HepG2 (cell line): ENCODE measurements at regions not wholly inside any gene's neighbourhood (a gene's known extent, or its start where the extent isn't known, plus 50 kb on each side); places are given as distances from the start of the nearest gene placed in this dataset.

ENCODE experiments used
- HOXA7 ChIP-seq: sonication (generic); formaldehyde crosslinking; IDR thresholded peaks from 2 replicates; pipeline ENCODE4 v1.8.1; 2022; ENCODE audit warnings: mild to moderate bottlenecking, missing genetic modification reagents, moderate library complexity
- NCOA2 ChIP-seq: sonication (generic); formaldehyde crosslinking; IDR thresholded peaks from 2 replicates; pipeline ENCODE4 v1.8.0; 2022; ENCODE audit warnings: inconsistent platforms
- SCMH1 ChIP-seq: sonication (generic); formaldehyde crosslinking; IDR thresholded peaks from 2 replicates; pipeline ENCODE4 v1.9.0; 2021; ENCODE audit warnings: missing genetic modification reagents, mild to moderate bottlenecking, borderline replicate concordance
- SP140L ChIP-seq: sonication (generic); formaldehyde crosslinking; IDR thresholded peaks from 2 replicates; pipeline ENCODE4 v1.4.0; 2020; ENCODE audit warnings: missing genetic modification reagents, borderline replicate concordance
- ZBTB20 ChIP-seq: sonication (generic); formaldehyde crosslinking; IDR thresholded peaks from 2 replicates; pipeline ENCODE4 v1.8.1; 2023; ENCODE audit warnings: missing genetic modification reagents, low read depth, mild to moderate bottlenecking, borderline replicate concordance
- ZFP36L1 ChIP-seq: sonication (generic); formaldehyde crosslinking; IDR thresholded peaks from 2 replicates; pipeline ENCODE4 v1.8.0; 2022; ENCODE audit warnings: mild to moderate bottlenecking, missing genetic modification reagents, moderate library complexity
- ZFP36L2 ChIP-seq: sonication (generic); formaldehyde crosslinking; IDR thresholded peaks from 2 replicates; pipeline ENCODE4 v1.4.0; 2020; ENCODE audit warnings: missing genetic modification reagents
- ZIK1 ChIP-seq: sonication (generic); formaldehyde crosslinking; IDR thresholded peaks from 2 replicates; pipeline ENCODE4 v1.5.0; 2020; ENCODE audit warnings: mild to moderate bottlenecking, low read depth, missing genetic modification reagents, borderline replicate concordance
- ZNF3 ChIP-seq: IDR thresholded peaks from 2 replicates; pipeline ENCODE4 v1.7.0; 2017; ENCODE audit warnings: inconsistent platforms
- ZNF337 ChIP-seq: sonication (generic); formaldehyde crosslinking; IDR thresholded peaks from 2 replicates; pipeline ENCODE4 v1.5.1; 2020; ENCODE audit warnings: missing genetic modification reagents, low read depth, mild to moderate bottlenecking, borderline replicate concordance
- ZNF598 ChIP-seq: sonication (generic); formaldehyde crosslinking; IDR thresholded peaks from 2 replicates; pipeline ENCODE4 v1.5.1; 2020; ENCODE audit warnings: mild to moderate bottlenecking, missing genetic modification reagents, borderline replicate concordance
- ZSCAN25 ChIP-seq: sonication (generic); formaldehyde crosslinking; IDR thresholded peaks from 2 replicates; pipeline ENCODE4 v1.8.0; 2022; ENCODE audit warnings: mild to moderate bottlenecking, missing genetic modification reagents
- TF ChIP-seq, protein P1 (sequence below), 2 experiments: IDR thresholded peaks; 2 replicates each; pipeline ENCODE4 v1.6.1; 2011 to 2012; ENCODE audit warnings: low read length in 2 of 2, borderline replicate concordance in 1 of 2, low read depth in 1 of 2, mild to moderate bottlenecking in 1 of 2, moderate library complexity in 1 of 2
- TF ChIP-seq, protein P2 (sequence below): sonication (generic); formaldehyde crosslinking; IDR thresholded peaks from 2 replicates; pipeline ENCODE4 v1.4.0; 2020; ENCODE audit warnings: mild to moderate bottlenecking, missing genetic modification reagents
- TF ChIP-seq, protein P3 (sequence below): sonication (generic); formaldehyde crosslinking; IDR thresholded peaks from 2 replicates; pipeline ENCODE4 v1.5.0; 2020; ENCODE audit warnings: missing genetic modification reagents
- TF ChIP-seq, protein P4 (sequence below): sonication (generic); formaldehyde crosslinking; IDR thresholded peaks from 2 replicates; pipeline ENCODE4 v1.5.0; 2020; ENCODE audit warnings: mild to moderate bottlenecking, missing genetic modification reagents
- TF ChIP-seq, protein P5 (sequence below): sonication (generic); formaldehyde crosslinking; IDR thresholded peaks from 2 replicates; pipeline ENCODE4 v1.8.0; 2022; ENCODE audit warnings: mild to moderate bottlenecking, missing genetic modification reagents, borderline replicate concordance

DNA sequence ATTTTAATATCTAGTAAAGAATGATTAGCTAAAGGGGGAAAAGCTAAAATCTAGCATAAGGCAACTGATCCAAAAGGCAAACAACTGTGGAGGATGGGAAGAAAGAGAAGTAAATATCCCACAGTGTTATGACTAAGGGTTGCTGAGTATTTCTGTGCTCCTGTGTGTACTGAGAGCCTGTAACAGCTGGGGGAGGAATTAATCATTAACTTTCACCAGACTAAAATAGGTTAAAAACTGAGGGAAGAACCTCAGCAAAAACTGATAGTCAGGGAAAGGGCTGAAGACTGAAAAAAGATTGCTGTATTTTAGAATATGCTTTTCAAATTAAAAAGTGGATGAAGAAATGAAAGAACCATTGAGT lies 365.9 kb downstream of the CXXC4 start (continued):
- TF ChIP-seq, protein P1, sequence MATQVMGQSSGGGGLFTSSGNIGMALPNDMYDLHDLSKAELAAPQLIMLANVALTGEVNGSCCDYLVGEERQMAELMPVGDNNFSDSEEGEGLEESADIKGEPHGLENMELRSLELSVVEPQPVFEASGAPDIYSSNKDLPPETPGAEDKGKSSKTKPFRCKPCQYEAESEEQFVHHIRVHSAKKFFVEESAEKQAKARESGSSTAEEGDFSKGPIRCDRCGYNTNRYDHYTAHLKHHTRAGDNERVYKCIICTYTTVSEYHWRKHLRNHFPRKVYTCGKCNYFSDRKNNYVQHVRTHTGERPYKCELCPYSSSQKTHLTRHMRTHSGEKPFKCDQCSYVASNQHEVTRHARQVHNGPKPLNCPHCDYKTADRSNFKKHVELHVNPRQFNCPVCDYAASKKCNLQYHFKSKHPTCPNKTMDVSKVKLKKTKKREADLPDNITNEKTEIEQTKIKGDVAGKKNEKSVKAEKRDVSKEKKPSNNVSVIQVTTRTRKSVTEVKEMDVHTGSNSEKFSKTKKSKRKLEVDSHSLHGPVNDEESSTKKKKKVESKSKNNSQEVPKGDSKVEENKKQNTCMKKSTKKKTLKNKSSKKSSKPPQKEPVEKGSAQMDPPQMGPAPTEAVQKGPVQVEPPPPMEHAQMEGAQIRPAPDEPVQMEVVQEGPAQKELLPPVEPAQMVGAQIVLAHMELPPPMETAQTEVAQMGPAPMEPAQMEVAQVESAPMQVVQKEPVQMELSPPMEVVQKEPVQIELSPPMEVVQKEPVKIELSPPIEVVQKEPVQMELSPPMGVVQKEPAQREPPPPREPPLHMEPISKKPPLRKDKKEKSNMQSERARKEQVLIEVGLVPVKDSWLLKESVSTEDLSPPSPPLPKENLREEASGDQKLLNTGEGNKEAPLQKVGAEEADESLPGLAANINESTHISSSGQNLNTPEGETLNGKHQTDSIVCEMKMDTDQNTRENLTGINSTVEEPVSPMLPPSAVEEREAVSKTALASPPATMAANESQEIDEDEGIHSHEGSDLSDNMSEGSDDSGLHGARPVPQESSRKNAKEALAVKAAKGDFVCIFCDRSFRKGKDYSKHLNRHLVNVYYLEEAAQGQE (IDR thresholded peaks at IDR 0.05; ENCODE audit: borderline replicate concordance in 1 of 2, low read depth in 1 of 2, low read length in 2 of 2): no peak
- no peak for TF ChIP-seq ZFP36L1
- no peak for TF ChIP-seq ZBTB20 (CRISPR knock-in tag)
- TF ChIP-seq HOXA7 (CRISPR knock-in tag): no peak
- no peak for TF ChIP-seq SCMH1 (CRISPR knock-in tag)
- no peak for TF ChIP-seq ZNF598
- TF ChIP-seq, protein P2, sequence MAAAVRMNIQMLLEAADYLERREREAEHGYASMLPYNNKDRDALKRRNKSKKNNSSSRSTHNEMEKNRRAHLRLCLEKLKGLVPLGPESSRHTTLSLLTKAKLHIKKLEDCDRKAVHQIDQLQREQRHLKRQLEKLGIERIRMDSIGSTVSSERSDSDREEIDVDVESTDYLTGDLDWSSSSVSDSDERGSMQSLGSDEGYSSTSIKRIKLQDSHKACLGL (CRISPR knock-in tag): no peak
- no peak for TF ChIP-seq ZSCAN25 (CRISPR knock-in tag)
- no peak for TF ChIP-seq ZNF337 (CRISPR knock-in tag)
- no peak for TF ChIP-seq ZFP36L2 (CRISPR knock-in tag)
- peak; percentile 73 for TF ChIP-seq NCOA2
- TF ChIP-seq, protein P3, sequence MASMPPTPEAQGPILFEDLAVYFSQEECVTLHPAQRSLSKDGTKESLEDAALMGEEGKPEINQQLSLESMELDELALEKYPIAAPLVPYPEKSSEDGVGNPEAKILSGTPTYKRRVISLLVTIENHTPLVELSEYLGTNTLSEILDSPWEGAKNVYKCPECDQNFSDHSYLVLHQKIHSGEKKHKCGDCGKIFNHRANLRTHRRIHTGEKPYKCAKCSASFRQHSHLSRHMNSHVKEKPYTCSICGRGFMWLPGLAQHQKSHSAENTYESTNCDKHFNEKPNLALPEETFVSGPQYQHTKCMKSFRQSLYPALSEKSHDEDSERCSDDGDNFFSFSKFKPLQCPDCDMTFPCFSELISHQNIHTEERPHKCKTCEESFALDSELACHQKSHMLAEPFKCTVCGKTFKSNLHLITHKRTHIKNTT (CRISPR knock-in tag): no peak
- TF ChIP-seq SP140L (CRISPR knock-in tag): no peak
- TF ChIP-seq, protein P4, sequence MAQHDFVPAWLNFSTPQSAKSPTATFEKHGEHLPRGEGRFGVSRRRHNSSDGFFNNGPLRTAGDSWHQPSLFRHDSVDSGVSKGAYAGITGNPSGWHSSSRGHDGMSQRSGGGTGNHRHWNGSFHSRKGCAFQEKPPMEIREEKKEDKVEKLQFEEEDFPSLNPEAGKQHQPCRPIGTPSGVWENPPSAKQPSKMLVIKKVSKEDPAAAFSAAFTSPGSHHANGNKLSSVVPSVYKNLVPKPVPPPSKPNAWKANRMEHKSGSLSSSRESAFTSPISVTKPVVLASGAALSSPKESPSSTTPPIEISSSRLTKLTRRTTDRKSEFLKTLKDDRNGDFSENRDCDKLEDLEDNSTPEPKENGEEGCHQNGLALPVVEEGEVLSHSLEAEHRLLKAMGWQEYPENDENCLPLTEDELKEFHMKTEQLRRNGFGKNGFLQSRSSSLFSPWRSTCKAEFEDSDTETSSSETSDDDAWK (CRISPR knock-in tag): no peak
- TF ChIP-seq, protein P5, sequence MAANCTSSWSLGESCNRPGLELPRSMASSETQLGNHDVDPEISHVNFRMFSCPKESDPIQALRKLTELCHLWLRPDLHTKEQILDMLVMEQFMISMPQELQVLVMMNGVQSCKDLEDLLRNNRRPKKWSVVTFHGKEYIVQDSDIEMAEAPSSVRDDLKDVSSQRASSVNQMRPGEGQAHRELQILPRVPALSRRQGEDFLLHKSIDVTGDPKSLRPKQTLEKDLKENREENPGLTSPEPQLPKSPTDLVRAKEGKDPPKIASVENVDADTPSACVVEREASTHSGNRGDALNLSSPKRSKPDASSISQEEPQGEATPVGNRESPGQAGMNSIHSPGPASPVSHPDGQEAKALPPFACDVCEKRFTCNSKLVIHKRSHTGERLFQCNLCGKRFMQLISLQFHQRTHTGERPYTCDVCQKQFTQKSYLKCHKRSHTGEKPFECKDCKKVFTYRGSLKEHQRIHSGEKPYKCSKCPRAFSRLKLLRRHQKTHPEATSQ (CRISPR knock-in tag): no peak
- TF ChIP-seq ZNF3 (CRISPR knock-in tag): no peak
- TF ChIP-seq ZIK1 (CRISPR knock-in tag): no peak
